HCT116 (cell line): ENCODE measurements at regions not wholly inside any gene's neighbourhood (a gene's known extent, or its start where the extent isn't known, plus 50 kb on each side); places are given as distances from the start of the nearest gene placed in this dataset.

Source experiments
- ATAC-seq: fragments of 200-7000 bp; cut with Tn5 transposase; 2 replicates; pipeline ENCODE4 v1.9.1; 2020; ENCODE audit warnings: mild to moderate bottlenecking, moderate library complexity
- BruUV-seq: library from RNA; stranded (reverse); fragments of 400-500 nt; replicated peaks from 2 replicates; lab custom pipeline; 2021; lab: Mats Ljungman, UMichigan
- CTCF ChIA-PET: fragments of 300-600 bp; sonication (Branson Sonifier 250); formaldehyde crosslinking; loops from one replicate; lab custom pipeline; 2021; ENCODE audit warnings: antibody characterized with exemption; lab: Charles Lee
- POLR2A ChIA-PET: fragments of 300-600, 350-600 bp; sonication (Branson Sonifier 250); formaldehyde crosslinking; loops from one replicate; lab custom pipeline; 2021; ENCODE audit warnings: antibody characterized with exemption; lab: Charles Lee
- RAD21 ChIA-PET, 2 experiments: fragments of 300-600 bp; sonication (Branson Sonifier 250); formaldehyde crosslinking; loops; one replicate each; lab custom pipeline; 2023; ENCODE audit warnings: low total read pairs in 2 of 2; ENCODE audit not compliant: uncharacterized antibody in 2 of 2, unreplicated experiment in 2 of 2, low non-redundant PET in 1 of 2; lab: Charles Lee
- DNase-seq: peaks from one replicate; pipeline ENCODE4 v3.0.0-alpha.2; 2010; ENCODE audit warnings: low read depth, low spot score
- H2AFZ ChIP-seq: fragments of 200-600 bp; shearing (Covaris generic), sonication (generic); 2 replicates; pipeline ENCODE4 v1.6.1; 2017; ENCODE audit warnings: low read depth, mixed run types, mixed read lengths, antibody characterized with exemption, low read length; ENCODE audit not compliant: poor library complexity, severe bottlenecking
- H3K27ac ChIP-seq: 2 replicates; pipeline ENCODE4 v1.5.1; 2012; ENCODE audit warnings: low read depth, low read length
- H3K27me3 ChIP-seq: fragments of 200-600 bp; sonication (generic); 2 replicates; pipeline ENCODE4 v1.6.1; 2016; ENCODE audit warnings: mixed run types, low read length, mixed read lengths; ENCODE audit not compliant: insufficient read depth
- H3K36me3 ChIP-seq, 2 experiments: fragments of 200-500 bp in 1 of 2; fragments of 200-600 bp in 1 of 2; sonication (Bioruptor generic) in 1 of 2; sonication (generic) in 1 of 2; 2 replicates each; pipeline versions ENCODE4 v1.5.1 to v1.6.1; 2014 to 2016; ENCODE audit warnings: low read length in 2 of 2, inconsistent platforms in 1 of 2, mixed read lengths in 1 of 2, mixed run types in 1 of 2; ENCODE audit not compliant: insufficient read depth in 2 of 2, control insufficient read depth in 1 of 2
- H3K4me1 ChIP-seq, 2 experiments: fragments of 200-600 bp in 1 of 2; sonication (generic) in 1 of 2; 2 replicates each; pipeline versions ENCODE4 v1.5.1 to v1.6.1; 2012 to 2017; ENCODE audit warnings: low read length in 2 of 2, inconsistent platforms in 1 of 2, mild to moderate bottlenecking in 1 of 2, mixed read lengths in 1 of 2, mixed run types in 1 of 2, moderate library complexity in 1 of 2; ENCODE audit not compliant: insufficient read depth in 2 of 2, control insufficient read depth in 1 of 2
- H3K4me2 ChIP-seq: fragments of 200-600 bp; sonication (generic); 2 replicates; pipeline ENCODE4 v1.6.1; 2017; ENCODE audit warnings: mixed run types, low read length, mixed read lengths
- H3K4me3 ChIP-seq, 2 experiments: fragments of 200-600 bp in 1 of 2; sonication (generic) in 1 of 2; replicated peaks in 1 of 2; 2 replicates each; pipeline ENCODE4 v1.5.1; 2011 to 2016; ENCODE audit warnings: low read length in 2 of 2, control low read depth in 1 of 2, low read depth in 1 of 2, mild to moderate bottlenecking in 1 of 2, mixed read lengths in 1 of 2, mixed run types in 1 of 2
- H3K79me2 ChIP-seq: fragments of 200-600 bp; sonication (generic); 2 replicates; pipeline ENCODE4 v1.6.1; 2017; ENCODE audit warnings: mild to moderate bottlenecking, mixed run types, low read length, moderate library complexity, mixed read lengths; ENCODE audit not compliant: insufficient read depth
- H3K9ac ChIP-seq: fragments of 200-600 bp; sonication (generic); 2 replicates; pipeline ENCODE4 v1.6.1; 2016; ENCODE audit warnings: low read length, mixed read lengths
- H3K9me2 ChIP-seq: fragments of 200-600 bp; sonication (generic), shearing (Covaris generic); 2 replicates; pipeline ENCODE4 v1.6.1; 2017; ENCODE audit warnings: mixed run types, mild to moderate bottlenecking, moderate library complexity; ENCODE audit not compliant: insufficient read depth
- H3K9me3 ChIP-seq, 2 experiments: fragments of 200-500 bp in 1 of 2; fragments of 200-600 bp in 1 of 2; sonication (Bioruptor generic) in 1 of 2; sonication (generic) in 1 of 2; 2 replicates each; pipeline ENCODE4 v1.6.1; 2014 to 2017; ENCODE audit warnings: low read length in 2 of 2, mixed read lengths in 2 of 2, inconsistent platforms in 1 of 2, low read depth in 1 of 2, mild to moderate bottlenecking in 1 of 2, mixed run types in 1 of 2, moderate library complexity in 1 of 2; ENCODE audit not compliant: control insufficient read depth in 1 of 2, insufficient read depth in 1 of 2
- H4K20me1 ChIP-seq: fragments of 200-600 bp; sonication (generic), shearing (Covaris generic); 2 replicates; pipeline ENCODE4 v1.6.1; 2017; ENCODE audit warnings: mixed run types, mild to moderate bottlenecking, moderate library complexity; ENCODE audit not compliant: insufficient read depth
- ATF3 ChIP-seq: IDR thresholded peaks from 2 replicates; pipeline ENCODE4 v1.6.1; 2012
- CBX3 ChIP-seq: IDR thresholded peaks from 2 replicates; pipeline ENCODE4 v1.6.1; 2012; ENCODE audit warnings: low read depth
- CEBPB ChIP-seq: IDR thresholded peaks from 2 replicates; pipeline ENCODE4 v1.6.1; 2012; ENCODE audit warnings: low read depth
- CTCF ChIP-seq, 3 experiments: fragments of 200-600 bp in 1 of 3; sonication (generic) in 1 of 3; IDR thresholded peaks in 2 of 3; conservative IDR thresholded peaks in 1 of 3; 2 replicates each; pipeline ENCODE4 v1.5.1; 2012 to 2017; ENCODE audit warnings: low read depth in 2 of 3, low read length in 2 of 3, antibody characterized with exemption in 1 of 3, borderline replicate concordance in 1 of 3, control low read depth in 1 of 3, mild to moderate bottlenecking in 1 of 3, mixed read lengths in 1 of 3, mixed run types in 1 of 3, moderate library complexity in 1 of 3; ENCODE audit not compliant: insufficient read depth in 1 of 3
- ELF1 ChIP-seq: IDR thresholded peaks from 2 replicates; pipeline ENCODE4 v1.6.1; 2012; ENCODE audit warnings: low read depth, borderline replicate concordance
- EZH2 ChIP-seq: fragments of 200-600 bp; sonication (generic); IDR thresholded peaks from 2 replicates; pipeline ENCODE4 v1.6.1; 2017; ENCODE audit warnings: antibody characterized with exemption, mixed run types
- FOSL1 ChIP-seq: IDR thresholded peaks from 2 replicates; pipeline ENCODE4 v1.6.1; 2012; ENCODE audit warnings: low read depth
- POLR2AphosphoS5 ChIP-seq: IDR thresholded peaks from 2 replicates; pipeline ENCODE4 v1.6.1; 2011; ENCODE audit warnings: mild to moderate bottlenecking, low read depth, low read length, moderate library complexity
- SP1 ChIP-seq: IDR thresholded peaks from 2 replicates; pipeline ENCODE4 v1.6.1; 2012; ENCODE audit warnings: low read depth
- SRF ChIP-seq: IDR thresholded peaks from 2 replicates; pipeline ENCODE4 v1.6.1; 2012; ENCODE audit warnings: low read depth
- ZNF274 ChIP-seq: fragments of 200-500 bp; sonication (Bioruptor generic); IDR thresholded peaks from 2 replicates; pipeline ENCODE4 v1.6.1; 2014; ENCODE audit warnings: mild to moderate bottlenecking, low read depth, low read length, inconsistent platforms
- intact Hi-C: fragments of 100-400 bp; cut with micrococcal nuclease; formaldehyde crosslinking; loops from 2 replicates; pipeline ENCODE4 v1.10.0; 2022
- TF ChIP-seq, protein P1 (sequence below): IDR thresholded peaks from 2 replicates; pipeline ENCODE4 v1.6.1; 2011; ENCODE audit warnings: mild to moderate bottlenecking, low read length, moderate library complexity; ENCODE audit not compliant: insufficient replicate concordance; ENCODE audit errors: extremely low read depth

DNA sequence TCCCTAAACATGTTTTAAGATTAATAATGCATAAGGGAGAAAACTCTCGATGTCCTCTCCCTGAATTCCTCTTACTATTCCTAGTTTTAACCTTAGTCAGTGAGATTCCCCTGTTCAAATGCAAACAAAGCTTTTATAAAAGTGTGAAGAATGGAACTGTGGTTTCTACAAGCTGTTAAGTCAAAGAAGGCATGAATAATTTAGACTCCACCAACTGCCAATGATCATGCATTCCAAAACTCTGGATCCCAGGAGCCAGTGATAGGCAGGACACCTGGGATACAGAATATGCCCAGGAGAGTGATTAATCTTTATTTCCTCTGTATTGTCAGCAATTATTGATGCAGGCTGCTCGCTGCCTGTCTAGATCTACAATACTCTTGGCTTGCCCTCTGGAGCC is 190.3 kb upstream of the ATF7IP start:
- CTCF ChIA-PET: interaction anchor here (1.1 kb wide), 1 partner anchor 8 kb away, joined by 4 read pairs; no protein-coding TSS in a partner anchor
- TF ChIP-seq SRF (no peak), SP1 (no peak), CBX3 (no peak), ELF1 (no peak), ATF3 (no peak), EZH2 (no peak), CEBPB (no peak), ZNF274 (no peak)

DNA sequence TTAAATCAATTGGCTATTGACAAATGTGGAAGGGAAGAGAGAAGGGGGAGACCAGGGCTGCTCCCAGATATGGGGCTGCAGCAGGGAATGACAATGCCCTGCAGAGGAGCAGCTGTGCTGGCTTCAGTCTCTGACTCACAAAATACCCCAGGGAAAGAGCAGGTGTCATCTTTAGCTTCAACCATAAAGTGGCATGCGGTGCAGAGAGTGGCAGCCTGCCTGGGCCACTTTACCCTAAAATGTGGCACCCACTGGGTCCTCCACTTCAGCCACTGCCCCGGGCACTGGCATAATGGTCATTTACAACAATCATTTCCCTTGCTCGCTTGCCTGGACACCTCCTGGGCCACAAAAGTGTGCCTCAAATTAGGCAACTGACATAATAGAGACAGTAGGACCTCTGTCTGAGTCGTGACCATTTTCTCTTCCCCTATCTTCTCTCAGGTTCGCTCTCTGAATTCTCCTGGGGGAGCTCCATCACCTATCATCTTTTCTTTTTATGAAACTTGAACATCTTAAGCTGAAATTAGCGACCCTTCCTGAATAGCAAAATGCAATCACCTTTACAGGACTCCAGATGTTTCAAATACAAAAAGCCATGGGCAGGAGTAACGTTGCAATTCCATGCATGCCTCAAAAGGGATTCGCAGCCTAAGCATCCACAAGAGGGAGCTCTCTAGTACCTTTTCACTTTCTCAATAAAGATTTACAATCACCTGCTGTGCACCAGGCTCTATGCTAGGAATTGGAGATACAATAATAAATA is 179.9 kb upstream of the ATF7IP start:
- Histone ChIP-seq H3K9me3 (no peaks in the 10 kb centered on the region), H3K27ac (no peak overlapping the region), H4K20me1 (no peaks in the 10 kb centered on the region), H3K36me3 (no peaks in the 10 kb centered on the region), H3K79me2 (no peaks in the 10 kb centered on the region), H3K9ac (no peak overlapping the region), H3K27me3 (no peaks in the 10 kb centered on the region), H2AFZ (peak overlapping the region; percentile 40), H3K9me2 (no peaks in the 10 kb centered on the region), H3K4me2 (no peak overlapping the region), H3K4me1 (no peaks in the 10 kb centered on the region), H3K4me3 (no peak overlapping the region)
- RAD21 ChIA-PET: interaction anchor here in 1 of 2 experiments (1.0 to 1.1 kb wide), 3 partner anchors 23 to 269 kb away, joined by 3 to 4 read pairs (median 3); no protein-coding TSS in a partner anchor
- POLR2A ChIA-PET: no interaction called here
- intact Hi-C loops: loop anchor here (2.0 to 10.0 kb wide), 3 partner anchors 267 to 809 kb away; no protein-coding TSS in a partner anchor
- CTCF ChIA-PET: interaction anchor here (0.9 to 2.8 kb wide), 12 partner anchors 10 to 480 kb away, joined by 3 to 12 read pairs (median 5); partner anchors contain the start of gene ATF7IP
- DNase-seq: peak; percentile 39
- no TSS peak for BruUV-seq
- ATAC-seq: peak; percentile 88
- TF ChIP-seq FOSL1: no peak
- no peak for TF ChIP-seq POLR2AphosphoS5
- no peak for TF ChIP-seq SP1
- TF ChIP-seq EZH2: no peak
- peak; percentile 34; the same call in 1 of the 2 replicates for TF ChIP-seq CBX3
- no peak for TF ChIP-seq ELF1
- TF ChIP-seq, protein P1, sequence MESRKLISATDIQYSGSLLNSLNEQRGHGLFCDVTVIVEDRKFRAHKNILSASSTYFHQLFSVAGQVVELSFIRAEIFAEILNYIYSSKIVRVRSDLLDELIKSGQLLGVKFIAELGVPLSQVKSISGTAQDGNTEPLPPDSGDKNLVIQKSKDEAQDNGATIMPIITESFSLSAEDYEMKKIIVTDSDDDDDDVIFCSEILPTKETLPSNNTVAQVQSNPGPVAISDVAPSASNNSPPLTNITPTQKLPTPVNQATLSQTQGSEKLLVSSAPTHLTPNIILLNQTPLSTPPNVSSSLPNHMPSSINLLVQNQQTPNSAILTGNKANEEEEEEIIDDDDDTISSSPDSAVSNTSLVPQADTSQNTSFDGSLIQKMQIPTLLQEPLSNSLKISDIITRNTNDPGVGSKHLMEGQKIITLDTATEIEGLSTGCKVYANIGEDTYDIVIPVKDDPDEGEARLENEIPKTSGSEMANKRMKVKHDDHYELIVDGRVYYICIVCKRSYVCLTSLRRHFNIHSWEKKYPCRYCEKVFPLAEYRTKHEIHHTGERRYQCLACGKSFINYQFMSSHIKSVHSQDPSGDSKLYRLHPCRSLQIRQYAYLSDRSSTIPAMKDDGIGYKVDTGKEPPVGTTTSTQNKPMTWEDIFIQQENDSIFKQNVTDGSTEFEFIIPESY: no peak
- no peak for TF ChIP-seq SRF
- TF ChIP-seq CTCF (IDR thresholded peaks at IDR 0.05 in 2 of 3, conservative IDR thresholded peaks at IDR 0.05 in 1 of 3; ENCODE audit: borderline replicate concordance in 1 of 3, insufficient read depth in 1 of 3, low read depth in 2 of 3, low read length in 2 of 3): peak; percentile 64 to 78 (median 75); a peak in 5 of 6 replicates

More for the DNA sequence above, 190.3 kb upstream of the ATF7IP start:
- no peaks in the 10 kb centered on the region for H3K27me3 ChIP-seq
- RAD21 ChIA-PET: no interaction called here
- POLR2A ChIA-PET: no interaction called here
- H3K4me1 ChIP-seq: no peaks in the 10 kb centered on the region
- ATAC-seq: no peak
- no peak overlapping the region for H3K27ac ChIP-seq
- H3K4me2 ChIP-seq: no peak overlapping the region
- H3K9me3 ChIP-seq: no peaks in the 10 kb centered on the region
- no TSS peak for BruUV-seq
- no peak for DNase-seq
- no peaks in the 10 kb centered on the region for H3K36me3 ChIP-seq
- no peak overlapping the region for H2AFZ ChIP-seq
- H3K9ac ChIP-seq: no peak overlapping the region
- no peaks in the 10 kb centered on the region for H3K79me2 ChIP-seq
- H3K4me3 ChIP-seq: no peak overlapping the region
- H4K20me1 ChIP-seq: no peaks in the 10 kb centered on the region
- no peaks in the 10 kb centered on the region for H3K9me2 ChIP-seq
- intact Hi-C loops: no loop called here
